CD4-positive, alpha-beta T cell treated with Interleukin-17A for 4 hours (primary cell): ENCODE measurements at regions not wholly inside any gene's neighbourhood (a gene's known extent, or its start where the extent isn't known, plus 50 kb on each side); places are given as distances from the start of the nearest gene placed in this dataset.
"Not testable (repeated sequence)": the region's sequence is repeated elsewhere in the genome, so short reads cannot be mapped to it uniquely, and the experiment has no call there.

Experiments
- DNase-seq: peaks from one replicate; pipeline ENCODE4 v3.0.0-alpha.2; 2020; ENCODE audit warnings: mixed read lengths

DNA sequence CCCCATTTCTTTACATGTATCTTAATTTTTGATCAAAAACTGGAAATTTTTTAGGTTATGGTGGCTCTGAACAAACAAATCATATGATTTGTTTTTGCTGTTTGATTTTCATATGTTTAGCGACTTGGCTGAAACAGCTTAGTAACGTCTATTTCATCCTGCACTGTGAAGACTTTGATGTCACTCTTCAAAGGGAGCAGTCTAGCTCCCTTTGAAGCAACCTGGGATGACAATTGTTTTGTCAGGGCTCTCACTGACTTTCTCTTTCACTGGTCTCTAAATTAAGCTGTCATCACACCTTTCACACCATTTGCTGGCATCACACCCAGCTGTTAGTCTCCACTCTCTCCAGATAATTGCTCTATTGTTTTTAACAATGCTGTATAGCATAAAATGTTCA, 896.9 kb downstream of the IGSF11 start:
- no peak for DNase-seq

GRCh38 chr3:118144919-118145318, 889.7 kb downstream of the IGSF11 start:
- DNase-seq = no peak

DNA sequence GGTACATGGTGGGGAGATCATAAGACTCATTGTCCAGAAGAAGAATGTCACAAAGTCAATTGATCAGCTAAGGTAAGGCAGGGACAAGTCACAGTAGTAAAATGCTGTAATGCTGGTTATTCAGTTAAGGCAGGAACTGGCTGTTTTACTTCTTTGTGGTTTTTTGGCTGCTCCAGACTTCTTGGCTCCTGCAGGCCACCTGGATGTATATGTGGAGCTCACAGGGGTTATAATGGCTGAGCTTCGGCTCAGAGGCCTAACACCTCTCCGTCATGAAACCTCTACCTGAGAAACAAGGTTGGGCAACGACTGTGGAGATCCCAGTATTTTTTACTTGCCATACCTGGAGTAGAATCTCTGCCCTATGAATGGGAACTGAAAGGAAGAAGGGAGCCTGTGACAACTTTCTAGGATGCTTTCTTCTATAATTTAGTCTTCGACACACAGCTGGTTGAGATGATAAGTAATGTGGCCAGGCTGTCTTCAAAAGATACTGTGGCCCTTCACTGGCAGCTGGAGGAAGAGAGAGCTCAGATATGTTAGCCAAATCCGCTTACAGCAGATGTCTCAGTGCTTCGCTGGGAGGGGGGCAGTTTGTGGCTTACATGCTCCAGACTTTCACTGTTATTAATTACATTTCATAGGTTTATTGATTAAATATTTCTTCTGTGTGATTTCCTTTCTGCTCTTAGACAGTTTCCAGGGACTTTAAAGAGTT, 887.8 kb downstream of the IGSF11 start:
- DNase-seq = no peak

GRCh38 chr3:118151164-118151563, 883.5 kb downstream of the IGSF11 start:
- no peak for DNase-seq

DNA sequence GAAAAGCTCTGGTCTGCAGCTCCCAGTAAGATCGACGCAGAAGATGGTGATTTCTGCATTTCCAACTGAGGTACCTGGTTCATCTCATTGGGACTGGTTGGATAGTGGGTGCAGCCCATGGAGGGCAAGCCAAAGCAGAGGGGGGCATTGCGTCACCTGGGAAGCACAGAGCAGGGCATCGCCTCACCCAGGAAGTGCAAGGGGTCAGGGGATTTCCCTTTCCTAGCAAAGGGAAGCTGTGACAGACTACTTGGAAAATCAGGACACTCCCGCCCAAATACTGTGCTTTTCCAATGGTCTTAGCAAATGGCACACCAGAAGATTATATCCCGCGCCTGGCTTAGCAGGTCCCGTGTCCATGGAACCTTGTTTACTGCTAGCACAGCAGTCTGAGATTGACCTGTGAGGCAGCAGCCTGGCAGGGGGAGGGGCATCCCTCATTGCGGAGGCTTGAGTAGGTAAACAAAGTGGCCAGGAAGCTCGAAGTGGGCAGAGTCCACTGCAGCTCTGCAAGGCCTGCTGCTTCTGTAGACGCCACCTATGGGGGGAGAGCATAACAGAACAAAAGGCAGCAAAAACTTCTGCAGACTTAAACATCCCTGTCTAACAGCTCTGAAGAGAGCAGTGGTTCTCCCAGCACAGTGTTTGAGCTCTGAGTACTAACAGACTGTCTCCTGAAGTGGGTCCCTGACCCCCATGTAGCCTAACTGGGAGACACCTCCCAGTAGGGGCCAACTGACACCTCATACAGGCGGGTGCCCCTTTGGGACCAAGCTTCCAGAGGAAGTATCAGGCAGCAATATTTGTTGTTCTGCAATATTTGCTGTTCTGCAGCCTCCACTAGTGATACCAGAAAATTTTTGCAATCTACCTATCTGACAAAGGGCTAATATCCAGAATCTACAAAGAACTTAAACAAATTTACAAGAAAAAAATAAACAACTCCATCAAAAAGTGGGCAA, 871.7 kb downstream of the IGSF11 start:
- not testable (repeated sequence) for DNase-seq

DNA sequence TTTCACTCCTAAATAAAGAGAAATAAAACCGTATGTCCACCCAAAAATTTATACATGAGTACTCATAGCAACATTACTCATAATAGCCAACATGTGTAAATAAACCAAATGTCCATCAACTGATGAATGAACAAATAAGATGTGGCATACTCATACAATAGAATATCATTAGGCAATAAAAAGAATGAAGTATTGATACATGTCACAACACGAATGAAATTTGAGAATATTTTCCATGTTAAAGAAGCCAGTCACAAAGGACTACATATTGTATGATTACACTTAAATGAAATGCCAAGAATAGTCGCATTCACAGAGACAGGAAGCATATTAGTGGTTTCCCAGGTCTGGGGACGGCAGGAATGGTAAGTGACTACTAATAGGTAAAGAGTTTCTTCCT, 869.2 kb downstream of the IGSF11 start:
- DNase-seq = no peak

DNA sequence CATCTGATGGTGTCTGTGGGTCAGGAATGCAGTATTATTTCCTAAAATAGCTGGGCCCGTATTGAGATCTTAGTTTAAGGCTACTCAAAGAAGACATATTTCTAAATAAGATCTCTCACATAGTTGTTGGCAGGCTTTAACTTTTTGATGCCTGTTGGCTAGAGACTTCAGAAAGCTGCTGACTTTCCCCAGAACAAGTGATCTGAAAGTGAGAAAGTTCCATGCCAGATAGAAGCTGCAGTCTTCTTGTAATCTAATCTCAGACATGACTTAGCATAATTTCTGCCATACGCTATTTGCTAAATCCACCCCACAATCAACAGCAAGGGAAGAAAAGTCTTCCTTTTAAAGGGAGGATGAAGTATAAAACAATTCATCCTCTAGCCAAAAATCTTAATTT, 867.1 kb downstream of the IGSF11 start:
- DNase-seq = no peak

DNA sequence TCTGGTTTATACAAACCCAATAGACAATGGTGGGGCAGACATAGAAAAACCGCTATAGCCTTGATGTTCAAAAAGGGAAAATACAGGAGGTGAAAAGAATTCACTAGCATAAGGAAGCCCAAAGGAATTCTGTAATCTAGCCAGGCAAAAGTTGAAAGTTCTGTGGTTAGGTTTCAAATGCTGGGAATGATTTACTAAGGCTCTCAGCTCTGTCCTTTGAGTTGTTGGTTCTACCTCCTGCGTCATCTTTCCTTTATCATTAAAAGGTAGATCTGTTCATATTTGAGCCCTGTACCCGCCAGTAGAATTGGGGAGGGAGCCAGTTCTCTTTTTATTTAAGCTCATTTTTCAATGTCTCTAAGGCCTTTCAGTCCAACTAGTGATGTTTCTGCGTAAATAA, 866.5 kb downstream of the IGSF11 start:
- no peak for DNase-seq

GRCh38 chr3:118171236-118171852, 863.3 kb downstream of the IGSF11 start:
- DNase-seq = no peak

- DNase-seq = no peak
These were observed 853.8 kb downstream of the IGSF11 start for GRCh38 chr3:118180853-118181252.

GRCh38 chr3:118181274-118181673, 853.4 kb downstream of the IGSF11 start:
- DNase-seq = no peak

- DNase-seq = no peak
These were observed 848.6 kb downstream of the IGSF11 start for GRCh38 chr3:118186051-118186450.

DNA sequence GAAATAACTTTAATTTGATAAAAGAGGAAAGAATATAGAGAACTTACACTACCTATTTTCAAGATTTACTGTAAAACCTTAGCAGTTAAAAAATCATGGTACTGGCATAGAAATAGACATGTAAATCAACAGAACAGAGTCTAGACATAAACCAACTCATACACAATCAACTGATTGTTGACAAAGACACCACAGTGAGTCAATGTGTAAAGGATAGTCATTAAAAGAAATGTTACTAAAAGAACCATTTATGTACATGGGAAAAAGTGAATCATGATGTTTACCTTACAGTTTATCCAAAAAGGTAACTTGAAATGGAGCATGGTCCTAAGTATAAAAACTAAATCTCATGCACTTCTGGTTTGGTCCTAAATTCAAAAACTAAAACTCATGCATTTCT, 847.4 kb downstream of the IGSF11 start:
- no peak for DNase-seq

GRCh38 chr3:118196183-118196582, 838.5 kb downstream of the IGSF11 start:
- DNase-seq = no peak

DNA sequence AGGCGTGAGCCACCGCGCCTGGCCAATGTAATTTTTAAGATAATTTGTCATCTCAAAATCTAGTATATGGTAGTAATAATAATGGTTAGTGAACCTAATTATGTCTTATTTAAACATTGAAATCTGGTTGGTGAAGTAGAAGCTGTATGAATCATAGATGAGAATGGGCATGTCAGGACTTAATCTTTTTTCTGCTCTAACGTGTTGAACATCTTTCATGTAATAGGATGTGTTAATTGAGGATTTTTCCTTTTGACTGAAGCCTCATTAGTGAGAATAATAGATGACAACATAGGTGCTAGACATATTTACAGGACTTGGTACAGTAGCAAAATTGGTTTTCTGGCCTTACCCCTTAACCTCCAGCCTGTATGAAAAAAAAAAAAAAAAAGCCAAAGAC, 835.6 kb downstream of the IGSF11 start:
- no peak for DNase-seq

DNA sequence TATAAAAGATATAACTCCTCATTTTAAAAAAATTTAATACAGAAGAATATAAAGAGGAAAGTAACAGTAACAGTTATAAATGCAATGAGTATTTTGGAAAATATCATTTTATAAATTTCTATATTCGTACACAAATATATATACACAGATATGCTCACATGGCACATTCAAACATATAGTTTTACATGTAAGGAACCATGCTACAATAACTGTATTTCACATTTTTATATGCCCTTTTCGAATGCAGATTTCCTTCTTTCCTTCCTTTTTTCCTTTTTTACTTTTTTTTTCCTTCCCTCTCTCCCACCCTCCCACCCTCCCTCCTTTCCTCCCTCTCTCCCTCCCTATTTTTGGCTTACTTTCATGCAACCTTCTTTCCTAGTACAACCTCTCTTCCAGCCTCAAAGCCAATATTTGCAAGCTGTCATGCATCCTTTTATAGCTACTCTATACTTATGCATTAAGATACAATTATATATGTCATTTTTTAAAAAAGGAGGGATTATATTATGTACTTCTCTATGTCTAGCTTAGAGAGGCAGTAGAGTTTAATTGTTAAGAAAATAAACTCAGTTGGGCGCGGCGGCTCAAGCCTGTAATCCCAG, 830.5 kb downstream of the IGSF11 start:
- DNase-seq = no peak

GRCh38 chr3:118207271-118207670, 827.4 kb downstream of the IGSF11 start:
- no peak for DNase-seq

DNA sequence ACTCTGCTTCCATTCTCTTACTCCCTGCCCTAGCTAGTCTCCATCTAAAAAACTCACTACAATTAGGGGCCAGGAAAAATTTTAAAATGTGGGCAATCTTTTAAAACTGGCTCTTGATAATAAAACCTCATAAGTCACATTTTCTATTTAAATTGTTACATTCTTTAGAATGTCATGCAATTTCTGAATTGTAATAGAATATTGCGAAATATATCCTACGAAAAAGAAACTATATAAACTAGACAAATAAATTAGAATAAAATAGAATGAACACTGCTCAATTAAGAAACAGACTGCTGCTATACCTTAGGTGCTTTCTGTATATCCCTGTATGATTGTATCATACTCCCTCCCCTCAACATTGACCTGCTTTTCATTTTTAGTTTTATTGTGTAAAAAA, 826.0 kb downstream of the IGSF11 start:
- no peak for DNase-seq

GRCh38 chr3:118213892-118214291, 820.8 kb downstream of the IGSF11 start:
- DNase-seq = no peak

GRCh38 chr3:118226206-118226605, 808.4 kb downstream of the IGSF11 start:
- no peak for DNase-seq

DNA sequence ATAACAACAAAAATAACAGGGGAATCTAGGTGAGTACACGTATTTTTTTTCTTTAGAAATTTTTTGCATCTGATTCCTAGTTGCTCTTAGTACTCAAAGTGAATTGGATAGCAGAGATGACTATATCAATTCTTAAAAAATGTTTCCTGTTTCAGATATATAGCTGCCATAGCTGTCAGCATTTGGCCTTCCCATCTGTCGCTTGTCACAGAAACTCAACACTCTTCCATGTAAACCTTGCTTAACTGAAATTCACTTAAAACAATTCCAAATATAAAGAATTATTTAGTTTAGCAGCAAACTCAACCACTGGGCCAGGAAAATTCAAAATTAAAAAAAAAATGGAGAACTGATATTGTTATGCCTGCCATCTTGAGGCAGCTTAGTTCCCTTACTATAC, 807.5 kb downstream of the IGSF11 start:
- no peak for DNase-seq

DNA sequence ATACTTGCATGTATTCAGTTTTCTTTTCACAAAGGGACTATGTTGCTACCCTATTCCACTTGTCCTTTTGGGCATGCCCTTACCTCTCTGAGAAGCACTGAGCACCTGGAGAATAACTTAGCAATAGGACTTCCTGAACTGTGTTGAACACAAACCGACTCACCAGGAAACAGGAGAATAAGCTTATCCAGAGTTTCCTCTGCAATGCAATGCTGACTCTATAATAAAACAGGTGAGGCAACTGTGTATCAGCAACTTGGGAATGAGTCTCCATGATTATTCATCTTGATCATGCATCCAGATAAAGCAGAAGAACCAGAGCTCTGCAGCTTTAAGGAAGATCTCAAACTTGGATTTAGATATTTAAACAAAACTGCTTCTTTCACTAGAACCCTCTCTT, 806.5 kb downstream of the IGSF11 start:
- DNase-seq = no peak

DNA sequence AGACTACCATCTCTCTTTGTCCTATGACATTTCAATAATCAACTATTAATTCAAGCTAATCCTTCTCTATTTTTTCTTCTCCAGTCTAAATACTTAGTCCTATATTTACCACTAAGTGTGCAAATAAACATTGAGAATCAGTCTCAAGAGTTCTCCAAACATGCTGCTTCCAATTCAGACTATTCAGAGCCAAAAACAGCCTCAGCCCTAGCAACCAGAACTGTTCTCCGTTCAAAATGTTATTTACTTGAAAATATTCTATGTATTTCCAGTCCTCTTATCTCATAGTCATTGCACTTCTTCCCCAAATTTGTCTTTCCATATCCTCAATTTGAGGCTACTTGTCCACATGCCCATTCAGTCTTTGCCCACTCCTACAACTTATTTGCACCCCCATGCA, 805.5 kb downstream of the IGSF11 start:
- DNase-seq = no peak
